HuH-7 (cell line): ENCODE measurements at regions not wholly inside any gene's neighbourhood (a gene's known extent, or its start where the extent isn't known, plus 50 kb on each side); places are given as distances from the start of the nearest gene placed in this dataset.
"Not testable (repeated sequence)": the region's sequence is repeated elsewhere in the genome, so short reads cannot be mapped to it uniquely, and the experiment has no call there.

Experiments used
- DNase-seq: peaks from one replicate; pipeline ENCODE4 v3.0.0; 2011; ENCODE audit warnings: low spot score

DNA sequence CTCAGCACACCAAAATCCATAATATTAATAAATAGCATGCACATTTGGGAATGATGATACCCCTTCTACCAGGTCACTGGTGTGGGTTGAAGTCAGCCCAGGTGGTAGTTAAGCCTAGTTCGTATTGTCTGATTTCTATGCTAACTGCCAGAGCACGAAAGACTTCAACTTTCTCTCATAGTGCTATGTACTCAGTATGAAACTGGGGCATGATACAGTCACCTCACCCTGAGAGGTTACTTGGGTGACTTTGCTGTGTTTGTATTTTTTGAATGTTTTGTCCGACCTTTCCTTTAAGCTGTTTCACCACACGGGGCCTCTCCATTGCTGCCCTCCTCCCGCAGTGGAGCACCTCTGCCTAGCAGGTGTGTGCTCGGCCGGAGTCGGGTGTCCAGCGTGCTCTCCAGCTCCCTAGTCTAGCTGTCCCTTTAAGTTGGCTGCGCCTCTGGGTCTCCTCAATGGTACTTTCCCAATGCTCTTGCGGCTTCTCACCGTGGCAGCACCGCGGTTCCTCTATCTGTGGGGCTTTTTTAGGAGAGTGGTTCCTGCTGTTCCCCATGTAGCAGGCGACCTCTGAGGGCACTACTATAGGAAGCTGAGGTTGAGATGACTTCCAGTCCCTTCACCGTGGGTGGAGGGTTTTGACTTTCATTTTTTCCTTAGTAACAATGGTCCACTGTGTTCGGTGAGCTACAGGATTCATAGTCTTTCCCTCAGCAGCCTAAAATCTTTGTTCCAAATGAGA lies 524.0 kb upstream of the PFKP start:
- DNase-seq: no peak

DNA sequence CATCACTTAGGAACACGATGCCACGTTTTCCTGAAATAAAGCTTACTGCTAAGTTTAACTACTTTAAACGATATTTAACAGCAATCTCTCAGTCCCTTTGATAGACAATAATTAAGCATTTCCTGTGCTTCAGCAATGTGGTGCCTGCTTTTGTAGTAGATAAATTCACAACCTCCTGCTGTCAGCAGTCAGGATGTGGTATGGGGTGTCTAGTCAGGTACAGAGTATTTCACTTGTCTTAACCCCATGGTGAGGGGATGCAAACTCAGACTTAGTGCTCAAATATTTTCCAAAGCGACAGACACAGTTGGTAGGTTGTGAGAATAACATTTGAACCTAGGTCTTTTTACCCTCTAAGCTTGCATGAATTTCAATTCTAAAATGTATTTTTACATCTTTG lies 526.2 kb upstream of the PFKP start:
- DNase-seq: no peak

DNA sequence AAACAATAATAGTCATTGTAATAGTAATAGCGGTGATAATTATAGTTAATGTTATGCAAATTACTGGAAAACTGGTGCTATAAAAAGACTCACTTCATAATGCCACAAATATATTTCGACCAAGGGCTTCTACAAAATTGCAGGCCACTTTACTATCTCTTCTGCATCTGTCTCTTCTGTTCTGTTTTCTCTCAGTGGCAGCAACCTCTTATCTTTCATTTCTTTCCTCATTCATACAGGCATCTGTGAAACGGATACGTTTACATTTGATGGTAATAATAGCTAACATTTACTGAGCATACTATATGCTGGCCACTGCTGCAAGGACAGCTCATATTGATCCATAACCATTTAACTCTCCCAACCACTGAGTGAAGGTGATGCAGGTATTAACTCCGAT lies 537.4 kb upstream of the PFKP start:
- DNase-seq: no peak

- no peak for DNase-seq
Measured at GRCh38 chr10:2525781-2526180, 541.6 kb upstream of the PFKP start.

- DNase-seq: no peak
Measured at GRCh38 chr10:2519139-2519538, 548.2 kb upstream of the PFKP start.

GRCh38 chr10:2509081-2509531 lies 558.2 kb upstream of the PFKP start:
- DNase-seq: no peak

DNA sequence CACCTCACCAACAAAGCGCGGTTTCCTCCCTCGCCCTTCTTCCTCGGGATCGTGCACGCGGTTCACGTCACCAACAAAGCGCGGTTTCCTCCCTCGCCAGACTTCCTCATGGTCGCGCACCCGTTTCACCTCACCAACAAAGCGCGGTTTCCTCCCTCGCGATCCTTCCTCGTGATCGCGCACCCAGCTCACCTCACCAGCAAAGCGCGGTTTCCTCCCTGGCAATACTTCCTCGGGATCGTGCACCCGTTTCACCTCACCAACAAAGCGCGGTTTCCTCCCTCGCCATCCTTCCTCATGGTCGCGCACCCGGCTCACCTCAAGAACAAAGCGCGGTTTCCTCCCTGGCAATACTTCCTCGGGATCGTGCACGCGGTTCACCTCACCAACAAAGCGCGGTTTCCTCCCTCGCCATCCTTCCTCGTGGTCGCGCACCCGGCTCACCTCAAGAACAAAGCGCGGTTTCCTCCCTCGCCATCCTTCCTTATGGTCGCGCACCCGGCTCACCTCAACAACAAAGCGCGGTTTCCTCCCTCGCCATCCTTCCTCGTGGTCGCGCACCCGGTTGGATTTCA lies 565.9 kb upstream of the PFKP start:
- DNase-seq: not testable (repeated sequence)

- DNase-seq: no peak
Measured at GRCh38 chr10:2494399-2494798, 572.9 kb upstream of the PFKP start.

- no peak for DNase-seq
Measured at GRCh38 chr10:2488446-2489005, 578.8 kb upstream of the PFKP start.

DNA sequence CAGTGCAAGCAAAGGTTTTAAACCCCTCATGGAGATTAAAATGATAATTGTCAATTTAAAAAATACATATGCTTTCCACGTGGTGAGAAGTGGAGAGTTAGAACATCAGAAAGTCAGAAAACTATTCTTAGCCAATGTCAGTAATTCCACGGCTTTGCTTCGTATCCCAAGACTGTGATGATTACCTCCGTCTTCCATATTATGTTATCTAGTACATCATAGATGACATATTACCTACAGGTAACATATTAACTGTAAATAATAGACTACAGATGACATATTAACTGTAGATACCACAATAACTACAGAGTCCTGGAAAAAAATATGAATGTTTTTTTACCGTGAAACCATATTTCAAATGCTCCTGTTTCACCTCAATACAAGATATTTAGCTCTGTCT lies 579.4 kb upstream of the PFKP start:
- no peak for DNase-seq

DNA sequence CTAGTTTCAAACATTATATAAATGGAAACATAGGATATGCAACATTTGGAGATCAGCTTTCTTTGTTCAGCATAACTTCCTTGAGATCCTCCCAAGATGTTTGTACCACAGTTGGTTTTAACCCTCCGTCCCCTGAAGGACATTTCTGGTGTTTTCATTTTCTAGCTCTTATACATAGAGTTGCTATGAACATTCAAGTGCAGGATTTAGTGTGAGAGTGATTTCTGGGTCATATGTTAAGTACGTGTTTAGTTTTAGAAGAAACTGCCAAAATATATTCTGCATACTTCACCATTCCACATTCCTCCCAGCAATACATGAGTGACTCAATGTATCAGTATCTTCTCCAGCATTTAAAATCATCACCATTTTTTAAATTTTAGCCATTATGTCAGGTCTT lies 588.7 kb upstream of the PFKP start:
- DNase-seq: no peak

- no peak for DNase-seq
Measured at GRCh38 chr10:2476812-2477553, 590.4 kb upstream of the PFKP start.

DNA sequence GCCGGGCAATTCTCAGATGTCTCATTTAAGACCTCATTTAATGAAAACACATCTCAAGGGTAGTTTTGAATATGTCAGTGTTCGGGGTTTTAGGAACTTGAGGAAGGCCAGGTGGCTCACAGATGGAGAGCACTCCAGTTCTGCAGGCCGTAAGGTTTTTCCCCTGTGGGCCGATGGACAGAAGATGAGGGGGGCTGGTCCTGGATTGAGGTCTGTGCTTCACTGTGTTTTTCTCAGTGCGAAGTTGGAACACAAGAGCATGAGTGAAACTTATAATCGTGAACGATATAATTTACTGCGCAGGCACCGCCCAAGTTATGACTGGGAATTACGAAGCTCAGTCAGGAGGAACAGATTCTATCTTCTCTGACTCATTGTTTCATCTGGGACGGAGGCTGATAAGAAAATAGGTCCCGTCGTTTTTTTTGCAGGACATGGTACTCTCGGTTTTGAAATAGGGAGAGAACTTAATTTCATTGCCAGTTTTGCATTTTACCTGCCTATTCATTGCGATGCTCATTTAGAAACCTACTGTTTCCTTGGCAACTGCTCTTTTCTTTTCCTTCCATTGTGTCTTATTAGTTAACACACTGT lies 591.0 kb upstream of the PFKP start:
- no peak for DNase-seq

DNA sequence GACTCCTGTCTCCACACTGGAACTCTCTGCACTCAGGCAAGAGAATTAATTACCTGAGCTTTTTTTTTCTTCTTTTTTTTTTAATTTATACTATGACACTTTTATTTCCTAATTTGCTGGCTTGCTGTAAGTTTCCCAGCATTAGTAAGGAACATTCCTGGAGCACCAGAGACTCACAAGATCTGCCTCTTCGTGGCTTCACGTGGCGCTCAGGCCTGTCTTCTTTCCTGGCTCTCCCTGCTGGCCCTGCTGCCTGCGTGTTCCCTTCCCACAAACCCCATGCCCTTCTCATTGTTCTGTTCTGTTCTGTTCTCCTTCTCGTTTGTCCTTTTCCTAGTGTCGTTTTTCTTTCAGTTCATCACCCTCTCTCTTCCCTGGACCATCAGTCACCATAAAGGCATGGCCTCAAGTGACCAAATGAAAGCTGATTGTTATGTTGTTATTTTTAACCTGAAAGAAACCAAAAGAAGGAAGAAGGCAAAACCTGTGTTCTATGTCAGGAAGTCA lies 591.6 kb upstream of the PFKP start:
- DNase-seq: no peak

DNA sequence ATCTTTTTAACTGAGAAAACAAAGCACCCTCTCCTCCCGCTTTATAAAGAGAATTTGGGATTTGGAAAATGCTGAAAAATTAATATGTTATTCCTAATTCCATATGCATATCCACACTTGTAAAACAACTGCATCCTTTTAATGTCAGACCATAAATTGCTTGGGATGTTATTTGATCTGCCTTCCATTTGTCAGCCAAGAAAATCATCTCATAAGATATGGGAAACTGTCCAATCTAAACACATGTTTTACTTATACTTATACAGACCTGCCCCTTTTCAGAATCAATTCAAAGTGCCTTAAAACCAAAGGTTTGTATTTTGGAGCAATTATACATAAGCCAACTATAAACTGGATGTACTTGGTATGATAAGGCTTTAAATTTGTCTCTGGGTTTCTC lies 595.5 kb upstream of the PFKP start:
- no peak for DNase-seq

GRCh38 chr10:2469802-2470201 lies 597.5 kb upstream of the PFKP start:
- DNase-seq: no peak

DNA sequence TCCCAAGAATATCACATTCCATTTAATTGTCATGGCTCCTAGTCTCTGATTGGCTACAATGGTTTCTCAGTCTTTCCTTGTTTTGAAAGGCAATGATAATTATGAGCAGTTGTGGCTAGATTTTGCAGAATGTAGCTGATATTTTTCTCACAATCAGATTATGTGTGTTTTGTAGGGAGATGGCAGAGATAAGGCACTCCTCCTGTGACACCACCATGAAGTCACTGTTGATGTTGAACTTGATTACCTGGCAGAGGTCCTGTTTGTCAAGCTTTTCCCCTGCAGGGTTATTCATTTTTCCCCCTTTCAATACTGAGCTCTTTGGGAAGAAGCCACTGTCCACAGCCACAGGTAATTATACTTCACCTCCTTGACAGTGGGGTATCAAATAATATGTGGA lies 602.9 kb upstream of the PFKP start:
- no peak for DNase-seq

GRCh38 chr10:2463316-2463715 lies 604.0 kb upstream of the PFKP start:
- no peak for DNase-seq

GRCh38 chr10:2462581-2462980 lies 604.8 kb upstream of the PFKP start:
- no peak for DNase-seq

- DNase-seq: no peak
Measured at GRCh38 chr10:2460812-2461211, 606.5 kb upstream of the PFKP start.

DNA sequence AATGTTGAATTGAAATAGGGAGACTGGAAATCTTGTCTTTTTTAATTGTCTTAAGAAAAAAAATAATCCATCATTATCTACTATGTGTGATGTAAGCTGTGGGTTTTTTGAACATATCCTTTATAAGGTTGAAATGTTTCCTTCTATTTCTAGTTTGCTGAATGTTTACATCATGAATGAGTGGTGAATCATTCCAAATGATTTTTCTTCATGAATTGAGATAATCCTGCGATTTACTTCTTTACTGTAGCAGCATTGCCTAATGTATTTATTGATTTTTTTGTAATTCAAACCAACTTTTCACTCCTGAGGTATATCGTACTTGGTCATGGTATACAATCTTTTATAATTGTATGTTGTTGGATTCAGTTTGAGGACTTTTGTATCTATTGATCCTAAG lies 607.6 kb upstream of the PFKP start:
- DNase-seq: no peak

- no peak for DNase-seq
Measured at GRCh38 chr10:2456834-2457233, 610.5 kb upstream of the PFKP start.
